ENCODE measurements at regions not wholly inside any gene's neighbourhood (a gene's known extent, or its start where the extent isn't known, plus 50 kb on each side); places are given as distances from the start of the nearest gene placed in this dataset.
"Not testable (repeated sequence)": the region's sequence is repeated elsewhere in the genome, so short reads cannot be mapped to it uniquely, and the experiment has no call there.

DNA sequence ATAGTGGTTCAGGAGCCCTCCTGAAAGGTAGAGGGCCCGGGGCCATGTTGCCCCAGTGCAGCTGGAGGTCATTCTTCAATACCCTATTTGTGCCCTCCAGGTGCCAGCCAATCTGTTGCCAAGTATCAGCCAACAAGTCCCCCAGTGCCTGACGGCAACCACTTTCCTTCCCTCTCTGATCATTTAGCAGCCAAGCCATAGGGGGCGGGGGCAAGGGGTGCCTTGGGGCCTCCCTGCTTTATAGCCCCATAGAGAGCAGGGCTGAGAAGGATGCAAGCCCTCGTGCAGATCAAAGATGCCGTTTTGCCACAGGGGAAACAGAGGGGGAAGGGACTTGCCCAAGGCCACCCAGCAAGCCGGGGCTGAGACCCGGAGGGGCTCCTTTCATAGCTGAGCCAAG lies 149.0 kb upstream of the CHST15 start:
- no peak overlapping the region for H3K27ac ChIP-seq (ENCODE audit: low read depth, low read length)
- 75 to 86% (median 80%) methylated on average over 7 of the region's 7 CpGs for WGBS, 3 donors

DNA sequence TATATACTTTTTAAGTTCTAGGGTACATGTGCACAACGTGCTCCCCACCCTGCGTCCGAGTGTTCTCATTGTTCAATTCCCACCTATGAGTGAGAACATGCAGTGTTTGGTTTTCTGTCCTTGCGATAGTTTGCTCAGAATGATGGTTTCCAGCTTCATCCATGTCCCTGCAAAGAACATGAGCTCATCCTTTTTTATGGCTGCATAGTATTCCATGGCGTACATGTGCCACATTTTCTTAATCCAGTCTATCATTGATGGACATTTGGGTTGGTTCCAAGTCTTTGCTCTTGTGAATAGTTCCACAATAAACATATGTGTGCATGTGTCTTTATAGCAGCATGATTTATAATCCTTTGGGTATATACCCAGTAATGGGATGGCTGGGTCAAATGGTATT lies 148.1 kb upstream of the CHST15 start:
- not testable (repeated sequence) for H3K27ac ChIP-seq (ENCODE audit: low read depth, low read length)
- WGBS, 3 donors = 90 to 95% (median 91%) methylated on average over 5 of the region's 5 CpGs

DNA sequence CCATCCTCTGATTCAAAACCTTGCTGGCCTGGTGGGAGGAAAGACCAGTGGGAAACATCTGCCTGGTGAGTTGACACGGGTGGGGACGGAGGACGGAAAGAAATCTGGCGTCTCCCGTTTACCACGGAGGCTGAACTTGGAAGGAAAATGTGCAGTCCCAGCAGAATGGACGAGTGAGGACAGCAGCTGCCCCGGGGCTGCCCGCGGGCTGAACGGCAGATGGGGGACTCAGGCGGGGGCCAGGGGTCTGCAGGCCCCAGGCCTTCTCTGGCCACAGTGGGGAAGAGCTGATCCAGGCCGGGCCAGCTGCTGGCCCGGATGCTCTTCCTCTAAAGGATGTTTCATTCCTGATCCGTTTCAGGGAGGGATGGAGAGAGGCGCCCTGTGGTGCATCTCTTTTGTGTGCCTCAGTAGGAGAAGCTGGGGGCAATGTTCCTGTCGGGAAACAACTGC lies 147.5 kb upstream of the CHST15 start:
- 52 to 59% (median 56%) methylated on average over 17 of the region's 17 CpGs for WGBS, 3 donors
- H3K27ac ChIP-seq (ENCODE audit: low read depth, low read length) = no peak overlapping the region

DNA sequence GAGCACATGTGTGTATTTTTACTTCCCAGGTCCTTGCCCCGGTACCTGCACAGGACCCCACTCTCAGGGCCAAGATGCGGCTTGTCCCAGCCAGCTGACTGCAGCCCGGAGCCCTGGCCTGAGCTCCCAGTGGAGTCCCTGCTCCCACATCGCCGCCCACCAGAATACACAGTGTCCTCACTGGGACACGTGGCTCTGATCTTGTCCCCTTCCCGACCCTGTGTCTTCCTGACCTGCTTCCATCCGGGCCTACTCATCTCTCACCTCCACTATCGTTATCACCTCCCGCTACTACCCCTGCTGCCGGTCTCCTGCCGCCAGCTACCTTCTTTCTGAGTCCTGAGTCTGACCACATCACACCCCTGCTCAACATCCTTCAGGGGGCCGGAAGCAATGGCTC lies 146.3 kb upstream of the CHST15 start:
- WGBS, 3 donors = 76 to 79% (median 77%) methylated on average over 12 to 13 of the region's 13 CpGs

DNA sequence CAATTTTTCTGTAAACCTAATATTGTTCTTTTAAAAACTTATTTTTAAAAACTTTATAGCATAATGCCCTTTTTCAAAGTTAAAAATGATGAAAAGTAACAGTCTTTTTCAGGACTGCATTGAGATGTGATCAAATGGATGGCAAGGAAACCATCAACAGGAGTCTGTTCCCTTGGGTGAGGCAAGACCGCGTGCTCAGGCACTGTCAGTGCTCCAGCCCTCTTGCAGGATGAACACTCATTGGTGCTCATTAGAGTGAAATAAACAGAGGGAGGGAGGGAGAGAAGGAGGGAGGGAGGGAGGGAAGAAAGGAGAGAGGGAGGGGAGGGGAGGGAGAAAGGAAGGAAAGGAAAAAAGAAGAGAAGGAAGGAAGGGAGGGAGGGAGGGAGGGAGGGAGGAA lies 145.7 kb upstream of the CHST15 start:
- 34 to 52% (median 43%) methylated on average over 2 of the region's 2 CpGs for WGBS, 3 donors
- H3K27ac ChIP-seq (ENCODE audit: low read depth, low read length) = no peak overlapping the region

More for the DNA sequence above, 146.3 kb upstream of the CHST15 start:
- H3K27ac ChIP-seq (ENCODE audit: low read depth, low read length) = no peak overlapping the region

DNA sequence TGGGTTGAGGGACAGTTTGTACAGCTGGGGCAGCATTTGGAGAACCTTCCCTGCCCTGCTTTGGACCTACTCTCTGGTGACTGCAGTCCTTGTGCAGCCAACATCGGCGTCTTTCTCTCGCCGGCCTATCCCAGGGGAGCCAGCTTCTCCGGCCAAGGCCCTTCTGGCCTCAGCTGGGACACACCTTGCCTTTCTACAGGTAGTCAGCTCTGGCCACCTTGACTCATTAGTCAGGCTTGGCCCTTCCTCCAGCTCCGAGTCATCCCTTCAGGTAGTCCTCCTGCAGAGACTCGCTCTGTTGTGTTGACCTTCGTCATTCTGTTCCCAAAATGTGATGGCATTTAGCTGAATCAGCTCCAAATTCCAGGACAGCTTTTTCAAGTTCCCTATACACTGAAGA lies 145.0 kb upstream of the CHST15 start:
- H3K27ac ChIP-seq (ENCODE audit: low read depth, low read length) = no peak overlapping the region
- WGBS, 3 donors = 72 to 90% (median 84%) methylated on average over 8 of the region's 8 CpGs

DNA sequence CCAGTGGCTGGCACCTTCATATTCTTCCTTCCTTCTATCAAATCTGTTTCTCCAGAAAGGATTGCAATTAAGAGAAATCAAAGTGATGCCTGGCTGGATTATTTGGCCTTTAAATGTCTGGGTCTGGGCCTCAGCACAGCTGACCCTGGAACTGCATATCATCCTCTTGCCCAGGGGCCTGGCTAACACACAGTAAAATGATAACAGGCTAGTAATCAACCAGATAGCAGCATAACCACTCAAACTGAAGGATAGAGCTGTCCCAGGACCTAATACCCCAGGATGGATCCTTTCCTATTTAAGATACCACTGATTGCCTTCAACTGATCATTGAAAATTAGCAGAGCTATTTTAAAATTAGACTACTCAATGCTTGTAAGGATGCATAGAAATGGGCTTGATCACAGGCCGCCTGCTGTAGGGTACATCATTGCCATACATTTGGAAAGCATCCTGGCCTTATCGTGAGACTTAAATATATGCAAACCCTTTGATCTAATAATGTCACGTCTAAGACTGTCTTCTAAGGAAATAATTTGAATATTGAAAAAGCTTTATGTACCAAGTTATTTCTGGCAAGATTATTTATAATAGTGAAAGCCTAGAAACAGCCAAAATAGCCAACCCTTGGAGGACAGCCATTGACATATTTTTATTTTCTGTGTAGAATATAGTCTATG lies 144.0 kb upstream of the CHST15 start:
- no peak overlapping the region for H3K27ac ChIP-seq (ENCODE audit: low read depth, low read length)
- WGBS, 3 donors = 69 to 79% (median 77%) methylated on average over 3 of the region's 3 CpGs

DNA sequence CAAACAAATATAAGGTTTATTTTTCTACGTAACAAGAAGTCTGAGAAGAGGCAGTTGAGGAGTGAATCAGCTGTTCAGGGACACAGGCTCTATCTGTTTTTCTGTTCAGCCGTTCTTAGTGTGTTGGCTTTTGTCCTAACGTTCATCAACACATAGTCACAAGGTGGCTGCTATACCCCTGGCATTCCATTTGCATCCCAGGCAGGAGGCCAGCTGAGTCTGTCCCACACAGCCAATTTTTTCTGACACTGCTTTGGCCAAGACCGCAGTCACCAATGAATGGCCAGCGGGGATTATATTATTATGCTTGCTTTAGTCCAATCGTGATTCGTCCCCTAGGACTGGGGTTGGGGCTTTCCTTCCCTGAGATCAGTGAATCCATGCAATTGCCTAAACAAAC lies 143.4 kb upstream of the CHST15 start:
- 69 to 88% (median 77%) methylated on average over 7 of the region's 7 CpGs for WGBS, 3 donors
- no peak overlapping the region for H3K27ac ChIP-seq (ENCODE audit: low read depth, low read length)

DNA sequence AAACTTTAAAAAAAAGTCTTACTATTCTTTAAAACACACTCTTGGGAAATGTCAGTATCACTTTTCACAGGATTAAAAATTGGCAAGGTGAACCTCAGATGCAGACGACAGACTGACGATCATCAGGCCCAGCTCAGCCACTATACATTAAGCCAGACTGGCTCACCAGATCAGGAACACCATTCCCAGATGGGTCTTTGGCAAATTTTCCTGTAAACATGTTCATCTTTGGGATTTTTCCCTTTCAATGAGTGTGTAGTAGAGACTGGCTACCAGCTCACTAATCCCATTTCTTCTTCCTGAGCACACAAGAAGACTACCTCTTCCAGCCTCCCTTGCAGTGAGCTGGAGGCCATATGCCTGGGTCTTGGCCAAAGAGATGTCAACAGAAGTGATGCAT lies 142.7 kb upstream of the CHST15 start:
- WGBS, 3 donors = 78 to 84% (median 80%) methylated on average over 2 of the region's 2 CpGs

DNA sequence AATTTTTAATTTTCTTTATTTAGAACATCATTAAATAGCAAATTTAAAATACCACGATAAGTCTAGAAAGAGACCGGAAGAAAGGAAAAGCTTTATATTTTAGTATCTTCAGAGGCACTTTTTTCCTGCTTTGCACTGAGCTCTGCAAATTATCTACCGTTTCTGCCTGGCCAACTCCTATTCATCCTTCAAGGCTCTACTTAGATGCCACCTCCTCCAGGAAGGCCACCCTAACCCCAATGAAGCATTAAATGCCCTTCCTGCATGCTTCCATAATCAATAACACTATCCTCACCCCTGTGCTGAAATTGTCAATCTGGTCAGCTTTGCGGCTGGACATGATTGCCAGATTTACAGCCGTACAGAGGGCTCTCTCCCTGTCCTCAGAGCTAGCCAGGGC lies 141.8 kb upstream of the CHST15 start:
- 91 to 95% (median 91%) methylated on average over 5 of the region's 5 CpGs for WGBS, 3 donors
- H3K27ac ChIP-seq (ENCODE audit: low read depth, low read length) = no peak overlapping the region

More for the DNA sequence above, 142.7 kb upstream of the CHST15 start:
- no peak overlapping the region for H3K27ac ChIP-seq (ENCODE audit: low read depth, low read length)

DNA sequence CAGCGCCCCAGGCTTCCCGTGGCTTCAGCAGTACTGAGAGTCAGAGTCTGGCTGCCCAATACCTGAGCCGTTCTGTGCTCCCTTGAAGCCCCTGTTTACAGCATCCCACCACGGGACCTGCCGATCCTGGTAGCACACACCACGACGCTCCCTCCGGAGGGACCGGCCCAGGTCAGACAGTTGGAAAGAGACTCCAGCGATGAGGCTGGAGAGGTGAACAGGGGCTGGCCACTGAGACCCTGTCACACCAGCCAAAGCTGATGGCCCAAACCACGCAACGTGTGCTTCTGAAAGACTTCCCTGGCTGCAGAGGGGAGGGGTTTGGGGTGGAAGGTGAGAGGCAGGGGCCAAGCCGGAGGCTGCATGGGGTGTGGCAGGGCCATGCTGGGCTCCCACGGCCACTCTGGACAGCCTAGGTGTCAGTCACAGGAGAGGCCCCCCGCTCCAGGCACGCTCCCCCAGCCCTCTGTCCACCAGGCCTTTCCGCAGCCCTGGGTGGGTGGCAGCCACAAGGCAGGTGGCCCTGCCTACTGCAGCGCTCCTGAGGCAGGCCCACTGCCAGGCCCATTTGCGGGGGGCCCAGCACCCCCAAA lies 140.2 kb upstream of the CHST15 start:
- WGBS, 3 donors = 72 to 84% (median 79%) methylated on average over 18 to 19 of the region's 19 CpGs
- H3K27ac ChIP-seq (ENCODE audit: low read depth, low read length) = no peak overlapping the region

DNA sequence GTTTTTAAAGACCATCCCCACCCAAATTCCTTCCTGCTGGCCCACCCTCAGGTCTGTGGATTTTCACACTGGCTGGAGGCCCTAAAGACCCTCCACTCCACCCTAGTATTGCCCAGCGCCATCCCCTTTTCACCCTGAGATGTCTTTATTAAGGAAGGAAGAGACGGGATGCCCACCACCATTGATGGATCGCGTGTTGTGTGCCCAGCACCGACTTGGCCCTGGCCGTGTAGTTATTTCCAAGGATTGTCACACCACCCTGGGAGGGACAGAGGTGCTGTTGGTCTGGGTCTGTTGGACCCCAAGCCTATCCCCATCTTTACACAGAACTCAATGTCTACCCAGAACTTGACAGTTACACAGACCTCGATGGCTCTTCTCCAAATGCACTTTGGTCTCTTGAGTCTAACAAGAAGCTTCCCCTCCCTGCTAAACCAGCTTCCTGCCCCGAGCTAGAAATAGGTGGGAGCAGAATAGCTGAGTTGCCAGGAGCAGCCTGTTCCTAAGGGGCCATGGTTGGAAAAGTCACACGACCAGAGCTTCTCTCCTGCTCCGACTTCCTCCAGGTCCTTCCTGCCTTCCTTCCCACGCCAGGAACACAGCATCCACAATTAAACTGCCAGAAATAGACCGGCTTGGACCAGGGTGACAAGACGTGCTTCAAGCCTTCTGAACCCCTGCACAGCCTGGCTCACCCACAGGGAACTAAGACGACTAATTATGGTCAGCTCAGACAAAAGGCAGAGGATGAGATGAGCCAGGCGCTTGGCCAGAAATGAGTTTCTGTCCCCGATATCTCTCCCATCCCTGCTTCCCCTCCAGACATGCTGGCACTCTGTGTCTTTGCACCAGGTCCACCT lies 139.5 kb upstream of the CHST15 start:
- WGBS, 3 donors = 44 to 63% (median 54%) methylated on average over 16 of the region's 16 CpGs
- no peak overlapping the region for H3K27ac ChIP-seq (ENCODE audit: low read depth, low read length)

DNA sequence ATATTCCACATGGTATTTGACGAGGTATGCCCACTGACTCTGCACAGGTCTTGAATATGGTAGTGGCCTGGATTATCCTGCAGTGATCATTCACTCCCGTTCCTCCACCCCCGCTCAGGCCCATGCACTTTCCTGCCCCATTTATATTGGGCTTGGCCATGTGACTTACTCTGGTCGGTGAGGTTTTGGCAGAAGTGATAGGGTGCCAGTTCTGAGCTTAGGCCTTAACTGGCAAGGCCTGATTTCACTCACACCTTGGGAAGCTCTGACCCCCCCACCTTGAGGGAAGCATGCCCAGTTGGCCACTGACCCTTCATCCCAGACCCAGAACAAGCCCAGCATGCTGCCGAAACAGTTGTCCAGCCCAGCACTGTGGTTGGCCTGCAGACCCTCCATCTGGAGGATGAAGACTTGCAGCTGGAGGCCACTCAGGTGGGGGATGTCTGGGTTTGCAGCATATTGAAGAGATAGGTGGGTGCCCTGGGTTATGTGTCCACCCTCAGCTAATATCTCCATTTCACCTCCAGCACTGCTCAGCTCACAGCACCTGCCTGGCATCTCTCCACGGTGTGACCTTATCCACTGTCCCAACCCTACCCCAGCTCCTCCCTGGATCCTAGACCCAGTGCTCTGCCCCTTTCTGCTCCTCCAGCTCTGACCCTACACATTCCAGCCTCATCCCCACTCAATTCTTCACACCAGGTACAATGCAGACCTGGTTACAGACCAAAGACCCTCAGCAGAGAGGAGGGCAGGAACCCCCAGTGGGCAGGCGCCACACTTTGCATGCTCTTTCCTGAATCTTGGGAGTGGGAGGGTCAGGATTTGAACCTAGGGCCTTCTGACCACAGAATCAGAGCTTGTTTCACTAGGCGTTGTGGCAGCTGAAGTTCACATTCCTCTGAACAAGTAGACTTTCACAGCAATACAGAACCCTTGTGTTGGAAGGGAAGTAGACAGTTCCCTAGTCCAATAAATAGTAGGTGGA lies 138.1 kb upstream of the CHST15 start:
- no peak overlapping the region for H3K27ac ChIP-seq (ENCODE audit: low read depth, low read length)
- WGBS, 3 donors = 90 to 94% (median 92%) methylated on average over 8 of the region's 8 CpGs

DNA sequence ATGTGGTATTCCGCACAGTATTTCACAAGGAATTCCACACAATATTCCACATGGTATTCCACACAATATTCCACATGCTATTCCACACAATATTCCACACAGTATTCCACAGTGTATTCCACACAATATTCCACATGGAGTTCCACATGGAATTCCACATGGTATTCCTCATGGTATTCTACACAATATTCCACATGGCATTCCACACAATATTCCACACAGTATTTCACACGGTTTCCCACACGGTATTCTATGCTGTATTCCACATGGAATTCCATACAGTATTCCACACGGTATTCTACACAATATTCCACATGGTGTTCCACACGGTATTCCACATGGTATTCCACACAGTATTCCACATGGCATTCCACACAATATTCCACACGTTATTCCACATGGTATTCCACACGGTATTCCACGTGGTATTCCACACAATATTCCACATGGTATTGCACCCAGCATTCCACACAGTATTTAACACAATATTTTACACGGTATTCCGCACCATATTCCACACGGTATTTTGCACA lies 137.3 kb upstream of the CHST15 start:
- no peak overlapping the region for H3K27ac ChIP-seq (ENCODE audit: low read depth, low read length)
- 91 to 96% (median 95%) methylated on average over 11 of the region's 11 CpGs for WGBS, 3 donors

DNA sequence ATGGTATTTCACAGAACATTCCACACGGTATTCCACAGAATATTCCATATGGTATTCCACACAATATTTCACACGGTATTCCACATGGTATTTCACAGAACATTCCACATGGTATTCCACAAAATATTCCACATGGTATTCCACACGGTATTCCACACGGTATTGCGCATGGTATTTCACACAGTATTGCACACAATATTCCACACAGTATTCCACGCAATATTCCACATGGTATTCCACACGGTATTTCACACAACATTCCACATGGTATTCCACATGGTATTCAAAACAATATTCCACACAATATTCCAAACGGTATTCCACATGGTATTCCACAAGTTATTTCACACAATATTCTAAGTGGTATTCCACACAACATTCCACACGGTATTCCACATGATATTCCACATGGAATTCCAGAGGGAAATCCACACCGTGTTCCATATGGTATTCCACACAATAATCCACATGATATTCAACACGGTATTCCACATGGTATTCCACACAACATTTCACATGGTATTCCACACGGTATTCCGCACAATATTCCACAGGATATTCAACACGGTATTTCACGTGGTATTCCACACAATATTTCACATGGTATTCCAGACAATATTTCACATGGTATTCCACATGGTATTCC lies 136.7 kb upstream of the CHST15 start:
- 85 to 89% (median 86%) methylated on average over 15 of the region's 15 CpGs for WGBS, 3 donors
- no peak overlapping the region for H3K27ac ChIP-seq (ENCODE audit: low read depth, low read length)

DNA sequence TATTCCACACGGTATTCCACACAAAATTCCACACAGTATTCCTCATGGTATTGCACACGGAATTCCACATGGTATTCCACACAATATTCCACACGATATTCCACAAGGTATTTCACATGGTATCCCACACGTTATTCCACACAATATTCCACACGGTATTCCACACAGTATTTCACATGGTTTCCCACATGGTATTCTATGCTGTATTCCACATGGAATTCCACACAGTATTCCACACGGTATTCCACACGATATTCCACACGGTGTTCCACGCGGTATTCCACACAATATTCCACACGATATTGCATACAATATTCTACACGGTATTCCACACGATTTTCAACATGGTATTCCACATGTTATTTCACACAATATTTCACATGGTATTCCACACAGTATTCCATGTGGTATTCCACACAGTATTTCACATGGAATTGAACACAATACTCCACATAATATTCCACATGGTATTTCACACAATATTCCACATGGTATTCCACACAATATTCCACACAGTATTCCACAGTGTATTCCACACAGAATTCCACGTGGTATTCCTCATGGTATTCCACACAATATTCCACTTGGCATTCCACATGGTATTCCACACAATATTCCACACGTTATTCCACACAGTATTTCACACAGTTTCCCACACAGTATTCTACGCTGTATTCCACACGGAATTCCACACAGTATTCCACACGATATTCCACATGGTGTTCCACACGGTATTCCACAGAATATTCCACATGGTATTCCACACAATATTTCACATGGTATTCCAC lies 136.0 kb upstream of the CHST15 start:
- 88 to 91% (median 89%) methylated on average over 19 of the region's 19 CpGs for WGBS, 3 donors
- no peak overlapping the region for H3K27ac ChIP-seq (ENCODE audit: low read depth, low read length)

DNA sequence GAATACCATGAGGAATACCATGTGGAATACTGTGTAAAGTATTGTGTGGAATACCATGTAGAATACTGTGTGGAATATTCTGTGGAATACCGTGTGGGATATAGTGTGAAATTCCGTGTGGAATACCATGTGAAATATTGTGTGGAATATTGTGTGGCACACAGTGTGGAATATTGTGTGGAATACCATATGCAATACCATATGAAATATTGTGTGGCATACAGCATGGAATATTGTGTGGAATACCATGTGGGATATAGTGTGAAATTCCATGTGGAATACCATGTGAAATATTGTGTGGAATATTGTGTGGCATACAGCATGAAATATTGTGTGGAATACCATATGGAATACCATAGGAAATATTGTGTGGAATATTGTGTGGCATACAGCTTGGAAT lies 135.1 kb upstream of the CHST15 start:
- H3K27ac ChIP-seq (ENCODE audit: low read depth, low read length) = no peak overlapping the region
- WGBS, 3 donors = 74 to 90% (median 84%) methylated on average over 2 of the region's 2 CpGs

Data from adipose tissue (tissue), 3 donors.